ENCODE measurements at regions not wholly inside any gene's neighbourhood (a gene's known extent, or its start where the extent isn't known, plus 50 kb on each side); places are given as distances from the start of the nearest gene placed in this dataset.
A peak's percentile ranks its signal among the peaks of the same experiment; 100 is the strongest.

GRCh38 chr6:44608175-44608574, 220.7 kb downstream of the CDC5L start:
- DNase-seq (ENCODE audit: low spot score), result no peak

GRCh38 chr6:44609051-44609612, 221.6 kb downstream of the CDC5L start:
- no peak for DNase-seq (ENCODE audit: low spot score)

- no peak for DNase-seq (ENCODE audit: low spot score)
These were observed 226.9 kb downstream of the CDC5L start for GRCh38 chr6:44614396-44614795.

- no peak for DNase-seq (ENCODE audit: low spot score)
These were observed 228.1 kb downstream of the CDC5L start for GRCh38 chr6:44615621-44616020.

- no peak for DNase-seq (ENCODE audit: low spot score)
These were observed 229.9 kb downstream of the CDC5L start for GRCh38 chr6:44617416-44617815.

- DNase-seq (ENCODE audit: low spot score), result no peak
These were observed 230.9 kb downstream of the CDC5L start for GRCh38 chr6:44618371-44618770.

- no peak for DNase-seq (ENCODE audit: low spot score)
These were observed 233.4 kb downstream of the CDC5L start for GRCh38 chr6:44620922-44621321.

- DNase-seq (ENCODE audit: low spot score), result no peak
These were observed 234.3 kb downstream of the CDC5L start for GRCh38 chr6:44621846-44622245.

GRCh38 chr6:44622555-44622954, 235.0 kb downstream of the CDC5L start:
- no peak for DNase-seq (ENCODE audit: low spot score)

GRCh38 chr6:44622956-44623355, 235.4 kb downstream of the CDC5L start:
- DNase-seq (ENCODE audit: low spot score), result no peak

GRCh38 chr6:44624226-44624625, 236.7 kb downstream of the CDC5L start:
- no peak for DNase-seq (ENCODE audit: low spot score)

GRCh38 chr6:44624936-44625573, 237.5 kb downstream of the CDC5L start:
- no peak for DNase-seq (ENCODE audit: low spot score)

- no peak for DNase-seq (ENCODE audit: low spot score)
These were observed 238.5 kb downstream of the CDC5L start for GRCh38 chr6:44625996-44626395.

GRCh38 chr6:44626616-44627015, 239.1 kb downstream of the CDC5L start:
- DNase-seq (ENCODE audit: low spot score), result peak; percentile 27

- DNase-seq (ENCODE audit: low spot score), result peak; percentile 17
These were observed 239.8 kb downstream of the CDC5L start for GRCh38 chr6:44627091-44627882.

- no peak for DNase-seq (ENCODE audit: low spot score)
These were observed 240.4 kb downstream of the CDC5L start for GRCh38 chr6:44627883-44628271.

GRCh38 chr6:44628347-44628746, 240.8 kb downstream of the CDC5L start:
- DNase-seq (ENCODE audit: low spot score), result no peak

GRCh38 chr6:44629636-44630035, 242.1 kb downstream of the CDC5L start:
- no peak for DNase-seq (ENCODE audit: low spot score)

GRCh38 chr6:44630125-44631028, 242.9 kb downstream of the CDC5L start:
- DNase-seq (ENCODE audit: low spot score), result peak; percentile 19

- DNase-seq (ENCODE audit: low spot score), result no peak
These were observed 244.5 kb downstream of the CDC5L start for GRCh38 chr6:44631968-44632367.

GRCh38 chr6:44634321-44634720, 246.8 kb downstream of the CDC5L start:
- no peak for DNase-seq (ENCODE audit: low spot score)

GRCh38 chr6:44635486-44635885, 248.0 kb downstream of the CDC5L start:
- DNase-seq (ENCODE audit: low spot score), result no peak
